ENCODE measurements at regions not wholly inside any gene's neighbourhood (a gene's known extent, or its start where the extent isn't known, plus 50 kb on each side); places are given as distances from the start of the nearest gene placed in this dataset.

- DNase-seq (ENCODE audit: low spot score) = no peak
These were observed 62.9 kb upstream of the ARG1 start for GRCh38 chr6:131510094-131510493.

GRCh38 chr6:131510591-131510990 lies 62.4 kb upstream of the ARG1 start:
- DNase-seq (ENCODE audit: low spot score) = no peak

GRCh38 chr6:131519670-131520436 lies 53.2 kb upstream of the ARG1 start:
- DNase-seq (ENCODE audit: low spot score) = peak; percentile 65
